HT1080 (cell line): ENCODE measurements at regions not wholly inside any gene's neighbourhood (a gene's known extent, or its start where the extent isn't known, plus 50 kb on each side); places are given as distances from the start of the nearest gene placed in this dataset.
"Not testable (repeated sequence)": the region's sequence is repeated elsewhere in the genome, so short reads cannot be mapped to it uniquely, and the experiment has no call there.

Experiments used
- DNase-seq: peaks from one replicate; pipeline ENCODE4 v3.0.0-alpha.2; 2015; ENCODE audit warnings: low read depth

- DNase-seq: peak; percentile 83
Measured at GRCh38 chr13:112174476-112175110, 107.6 kb downstream of the SOX1 start.

DNA sequence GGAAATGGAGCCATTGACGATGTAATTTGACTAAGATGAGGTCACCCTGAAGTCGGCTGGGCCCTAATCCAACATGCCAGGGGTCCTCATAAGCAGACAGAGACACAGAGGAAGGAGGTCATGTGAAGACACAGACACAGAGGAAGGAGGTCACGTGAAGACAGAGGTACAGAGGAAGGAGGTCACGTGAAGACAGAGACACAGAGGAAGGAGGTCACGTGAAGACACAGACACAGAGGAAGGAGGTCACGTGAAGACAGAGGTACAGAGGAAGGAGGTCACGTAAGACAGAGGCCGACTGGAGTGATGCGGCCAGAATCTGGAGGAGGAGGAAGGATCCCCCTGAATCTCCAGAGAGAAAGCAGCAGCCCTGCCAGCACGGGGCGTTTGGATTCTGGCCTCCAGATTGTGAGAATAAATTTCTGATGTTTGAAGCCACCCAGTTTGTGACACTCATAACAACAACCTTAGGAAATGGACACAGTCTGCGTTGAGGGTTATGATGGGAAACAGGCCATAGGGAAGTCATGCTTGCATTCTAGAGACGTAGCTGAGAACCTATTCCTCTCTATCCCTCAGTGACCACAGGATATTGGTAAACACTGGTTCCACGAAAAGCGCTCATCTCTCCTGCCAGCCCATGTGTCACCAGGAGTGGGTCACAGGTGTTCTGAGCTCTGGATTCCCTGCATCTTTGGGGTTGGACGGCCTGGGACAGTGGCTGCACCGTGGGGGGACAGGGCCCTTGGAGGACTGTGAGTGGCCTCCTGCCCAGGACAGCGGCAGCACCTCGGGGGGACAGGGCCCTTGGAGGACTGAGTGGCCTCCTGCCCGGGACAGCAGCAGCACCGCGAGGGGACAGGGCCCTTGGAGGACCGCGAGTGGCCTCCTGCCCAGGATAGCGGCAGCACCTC is 108.5 kb downstream of the SOX1 start:
- peak; percentile 24 for DNase-seq

DNA sequence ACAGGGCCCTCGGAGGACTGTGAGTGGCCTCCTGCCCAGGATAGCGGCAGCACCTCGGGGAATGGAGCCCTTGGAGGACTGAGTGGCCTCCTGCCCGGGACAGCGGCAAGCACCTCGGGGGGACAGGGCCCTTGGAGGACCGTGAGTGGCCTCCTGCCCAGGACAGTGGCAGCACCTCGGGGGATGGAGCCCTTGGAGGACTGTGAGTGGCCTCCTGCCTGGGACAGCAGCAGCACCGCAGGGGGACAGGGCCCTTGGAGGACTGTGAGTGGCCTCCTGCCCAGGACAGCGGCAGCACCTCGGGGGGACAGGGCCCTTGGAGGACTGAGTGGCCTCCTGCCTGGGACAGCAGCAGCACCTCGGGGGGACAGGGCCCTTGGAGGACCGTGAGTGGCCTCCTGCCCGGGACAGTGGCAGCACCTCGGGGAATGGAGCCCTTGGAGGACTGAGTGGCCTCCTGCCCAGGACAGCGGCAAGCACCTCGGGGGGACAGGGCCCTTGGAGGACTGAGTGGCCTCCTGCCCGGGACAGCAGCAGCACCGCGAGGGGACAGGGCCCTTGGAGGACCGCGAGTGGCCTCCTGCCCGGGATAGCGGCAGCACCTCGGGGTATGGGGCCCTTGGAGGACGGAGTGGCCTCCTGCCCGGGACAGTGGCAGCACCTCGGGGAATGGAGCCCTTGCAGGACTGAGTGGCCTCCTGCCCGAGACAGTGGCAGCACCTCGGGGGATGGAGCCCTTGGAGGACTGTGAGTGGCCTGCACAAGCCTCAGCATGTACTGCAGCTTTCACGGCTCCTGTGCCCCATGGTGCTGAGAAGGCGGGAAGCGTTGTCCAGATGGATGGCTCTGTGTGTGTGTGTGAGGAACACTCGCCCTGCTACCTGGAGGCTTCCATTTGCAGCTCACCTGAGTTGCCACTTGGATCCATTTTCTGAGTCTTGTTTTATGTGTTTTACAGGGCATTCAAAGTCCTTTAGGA is 109.5 kb downstream of the SOX1 start:
- DNase-seq: not testable (repeated sequence)

- no peak for DNase-seq
Measured at GRCh38 chr13:112177450-112178288, 110.7 kb downstream of the SOX1 start.

- DNase-seq: no peak
Measured at GRCh38 chr13:112178769-112179168, 111.8 kb downstream of the SOX1 start.

GRCh38 chr13:112179421-112179820 is 112.5 kb downstream of the SOX1 start:
- DNase-seq: no peak

DNA sequence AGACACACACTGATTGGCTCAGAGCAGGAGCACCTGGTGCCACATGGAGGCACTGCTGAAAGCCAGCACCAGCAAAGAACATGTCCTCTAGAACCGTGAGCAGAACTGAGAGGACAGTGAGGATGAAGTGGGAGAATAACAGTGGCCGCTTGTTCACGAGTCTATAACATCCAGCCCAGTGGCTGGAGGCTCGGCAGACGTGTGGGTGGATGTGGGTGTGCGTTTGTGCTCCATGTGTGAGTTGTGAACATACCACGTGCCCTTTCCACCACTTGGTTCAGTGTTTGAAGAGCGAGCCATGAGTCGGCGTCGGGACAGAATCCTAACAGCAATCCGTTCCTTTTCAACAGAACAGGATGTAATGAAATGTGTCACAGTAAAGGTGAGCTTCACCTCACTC is 113.0 kb downstream of the SOX1 start:
- no peak for DNase-seq

- DNase-seq: no peak
Measured at GRCh38 chr13:112181336-112182067, 114.6 kb downstream of the SOX1 start.

DNA sequence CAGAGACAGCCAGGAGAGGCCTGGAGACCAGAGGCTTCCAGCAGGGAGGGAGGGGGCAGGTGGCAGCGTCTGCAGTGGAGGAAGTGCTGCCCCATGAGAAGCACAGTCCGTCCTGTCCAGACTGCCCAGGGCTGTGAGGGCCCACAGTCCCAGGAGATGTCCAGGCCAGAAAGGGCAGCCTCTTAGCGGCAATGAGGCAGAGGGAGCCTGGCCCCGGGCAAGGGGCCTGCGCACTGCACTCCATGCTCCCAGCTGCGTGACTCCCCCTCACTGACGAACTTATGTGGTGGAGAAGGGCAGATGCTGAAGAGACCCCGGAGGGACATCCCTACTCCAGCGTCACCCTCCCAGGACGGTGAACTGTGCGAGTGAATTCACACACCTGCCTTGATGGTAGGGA is 115.3 kb downstream of the SOX1 start:
- DNase-seq: no peak

GRCh38 chr13:112182846-112183531 is 116.0 kb downstream of the SOX1 start:
- no peak for DNase-seq

GRCh38 chr13:112183532-112184090 is 116.7 kb downstream of the SOX1 start:
- DNase-seq: no peak

DNA sequence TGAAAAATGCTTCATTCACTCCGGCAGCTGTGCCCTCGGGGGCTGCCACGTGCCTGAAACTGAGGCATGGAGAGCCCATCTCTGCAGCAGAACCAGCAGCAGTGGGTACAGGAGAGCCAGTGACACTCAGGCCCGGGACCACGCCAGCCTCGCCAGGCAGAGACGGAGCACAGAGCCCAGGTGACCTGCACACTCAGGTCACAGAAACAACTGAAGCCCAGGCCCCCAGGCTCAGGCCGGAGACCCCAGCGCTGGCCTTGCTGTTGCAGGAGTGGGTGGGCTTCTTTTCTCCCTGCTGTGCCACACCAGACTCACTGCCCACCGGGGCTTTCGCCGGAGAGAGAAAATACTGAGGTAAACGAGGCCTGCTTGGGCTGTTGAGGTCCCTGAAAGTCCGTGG is 117.3 kb downstream of the SOX1 start:
- DNase-seq: no peak

DNA sequence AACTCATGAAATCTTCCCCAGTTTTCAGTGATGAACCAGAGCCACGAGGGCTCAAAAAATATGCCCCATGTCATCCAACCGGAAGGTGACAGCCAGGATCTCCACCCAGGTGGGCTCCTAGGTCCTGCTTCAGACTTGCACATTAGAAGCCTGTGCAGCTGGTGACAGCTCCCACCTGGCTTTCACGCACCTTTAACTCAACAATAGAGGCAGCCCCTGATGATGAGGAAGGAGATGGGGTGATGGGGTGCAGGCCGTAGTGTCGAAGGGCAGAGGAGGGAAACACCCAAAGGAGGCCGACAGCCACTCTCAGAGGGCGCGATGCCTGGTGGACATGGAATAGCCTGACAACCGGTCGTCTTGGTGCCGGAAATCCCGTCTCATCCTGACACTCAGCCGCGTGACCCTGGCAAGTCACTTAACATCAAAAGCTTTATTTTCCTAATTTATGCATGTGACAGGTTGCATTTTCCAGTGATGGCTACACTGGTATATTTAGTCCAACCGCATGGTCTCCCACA is 118.0 kb downstream of the SOX1 start:
- no peak for DNase-seq

DNA sequence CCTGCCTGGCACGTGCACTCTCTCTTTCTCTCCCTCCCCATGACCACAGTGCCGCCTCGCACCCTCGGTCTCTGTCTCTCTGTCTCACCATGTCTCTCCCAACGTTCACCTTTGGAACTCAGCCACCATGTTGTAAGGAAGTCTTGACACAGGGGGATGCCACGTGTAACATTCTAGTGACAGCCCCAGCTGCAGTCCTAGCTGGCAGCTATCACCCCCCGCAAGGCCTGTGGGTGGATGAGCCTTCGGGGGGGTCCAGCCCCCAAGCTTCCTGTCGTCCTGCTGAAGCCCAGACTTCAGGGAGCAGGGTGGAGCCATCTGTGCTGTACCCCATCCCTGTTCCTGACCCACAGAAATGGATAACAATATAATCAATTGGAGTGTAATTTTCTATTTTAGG is 118.5 kb downstream of the SOX1 start:
- no peak for DNase-seq

- DNase-seq: no peak
Measured at GRCh38 chr13:112186091-112186490, 119.1 kb downstream of the SOX1 start.

DNA sequence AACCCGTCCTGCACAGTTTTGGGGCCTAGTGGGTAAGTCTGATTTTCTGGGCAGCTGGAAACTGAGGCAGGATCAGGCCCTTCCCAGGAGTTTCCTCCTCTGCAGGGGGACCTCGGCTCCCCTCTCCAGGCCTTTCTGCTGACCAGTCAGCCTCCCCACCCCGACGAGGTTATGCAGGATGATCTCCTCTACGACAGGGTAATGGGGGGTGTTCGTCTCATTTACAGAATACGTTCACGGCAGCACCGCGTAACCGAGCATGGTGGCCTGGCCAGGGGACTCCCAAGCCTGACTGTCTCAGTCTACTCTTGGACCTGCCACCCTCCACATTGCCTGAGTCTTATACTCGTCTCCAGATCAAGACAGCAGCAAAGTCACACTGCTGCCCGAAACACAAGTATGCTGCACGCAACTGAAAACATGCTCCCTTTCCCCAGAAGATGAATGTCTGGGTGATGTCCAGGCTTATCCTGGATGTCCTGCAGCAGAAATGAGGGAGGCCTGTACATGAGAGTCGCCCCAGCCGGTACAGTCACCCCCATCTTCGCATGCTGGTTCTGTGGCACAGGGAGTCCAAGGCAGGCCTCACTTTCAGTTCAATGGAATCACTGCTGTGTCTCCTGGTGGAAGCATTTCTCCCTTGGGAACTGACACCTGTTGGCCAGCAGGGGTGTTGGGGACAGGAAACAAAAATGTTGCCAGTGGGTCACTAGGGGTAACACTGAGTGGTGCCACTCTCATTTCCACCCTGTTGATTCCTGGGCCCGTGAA is 120.8 kb downstream of the SOX1 start:
- no peak for DNase-seq

GRCh38 chr13:112188298-112188610 is 121.3 kb downstream of the SOX1 start:
- DNase-seq: no peak

- DNase-seq: no peak
Measured at GRCh38 chr13:112193463-112194166, 126.7 kb downstream of the SOX1 start.
